Bronchial epithelial cell (primary cell): ENCODE measurements at regions not wholly inside any gene's neighbourhood (a gene's known extent, or its start where the extent isn't known, plus 50 kb on each side); places are given as distances from the start of the nearest gene placed in this dataset.

Experiments used
- DNase-seq: peaks from one replicate; pipeline ENCODE4 v3.0.0-alpha.2; 2010; ENCODE audit warnings: low read depth
- FAIRE-seq: peaks from 2 replicates; lab custom pipeline; 2011; peaks lifted over from hg19 to GRCh38; lab: Jason Lieb, UNC
- H3K27me3 ChIP-seq: 2 replicates; pipeline ENCODE4 v1.5.1; 2011; ENCODE audit warnings: low read length; ENCODE audit not compliant: control insufficient read depth, insufficient read depth
- H3K36me3 ChIP-seq: 2 replicates; pipeline ENCODE4 v1.5.1; 2011; ENCODE audit warnings: low read length; ENCODE audit not compliant: control insufficient read depth, insufficient read depth
- H3K4me3 ChIP-seq: 2 replicates; pipeline ENCODE4 v1.5.1; 2011; ENCODE audit warnings: mild to moderate bottlenecking, low read depth, low read length, control low read depth
- CTCF ChIP-seq: IDR thresholded peaks from 2 replicates; pipeline ENCODE4 v1.5.1; 2011; ENCODE audit warnings: mild to moderate bottlenecking, moderate library complexity, low read length, control low read depth, inconsistent platforms; ENCODE audit not compliant: insufficient read depth, severe bottlenecking

- H3K36me3 ChIP-seq: no peaks in the 10 kb centered on the region
- no peaks in the 10 kb centered on the region for H3K27me3 ChIP-seq
- H3K4me3 ChIP-seq: no peak overlapping the region
- no peak for DNase-seq
- TF ChIP-seq CTCF: no peak
- FAIRE-seq: no peak
Measured at GRCh38 chr13:55792544-55793193, 1348.0 kb upstream of the PRR20A start.

DNA sequence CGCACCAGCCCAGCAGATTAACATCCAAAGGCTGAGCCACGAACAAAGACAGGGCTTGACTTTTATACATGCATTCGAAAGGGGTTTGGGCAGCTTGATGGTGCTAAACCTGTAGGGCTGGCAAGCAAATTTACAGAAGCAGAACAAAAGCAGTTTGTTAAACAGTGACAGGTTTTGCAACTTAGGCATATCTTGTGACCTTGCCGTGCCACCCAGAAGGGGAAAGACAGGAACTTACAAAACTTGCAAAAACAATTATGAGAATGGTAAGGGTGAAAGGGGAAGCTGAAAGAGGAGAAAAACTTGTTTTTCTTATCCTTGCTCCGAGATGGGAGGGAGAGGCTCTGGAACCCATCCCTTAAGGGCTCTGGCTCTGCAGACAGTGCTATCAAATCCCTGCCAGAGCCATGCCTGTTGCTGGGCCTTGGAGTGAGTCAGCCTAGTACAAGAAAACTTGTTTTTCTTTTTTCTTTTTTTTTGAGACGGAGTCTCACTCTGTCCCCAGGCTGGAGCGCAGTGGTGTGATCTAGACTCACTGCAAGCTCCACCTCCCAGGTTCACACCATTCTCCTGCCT, 1325.2 kb upstream of the PRR20A start:
- Histone ChIP-seq H3K4me3 (no peak overlapping the region), H3K36me3 (no peaks in the 10 kb centered on the region), H3K27me3 (no peaks in the 10 kb centered on the region)
- DNase-seq (no peak), FAIRE-seq (no peak)
- no peak for TF ChIP-seq CTCF

DNA sequence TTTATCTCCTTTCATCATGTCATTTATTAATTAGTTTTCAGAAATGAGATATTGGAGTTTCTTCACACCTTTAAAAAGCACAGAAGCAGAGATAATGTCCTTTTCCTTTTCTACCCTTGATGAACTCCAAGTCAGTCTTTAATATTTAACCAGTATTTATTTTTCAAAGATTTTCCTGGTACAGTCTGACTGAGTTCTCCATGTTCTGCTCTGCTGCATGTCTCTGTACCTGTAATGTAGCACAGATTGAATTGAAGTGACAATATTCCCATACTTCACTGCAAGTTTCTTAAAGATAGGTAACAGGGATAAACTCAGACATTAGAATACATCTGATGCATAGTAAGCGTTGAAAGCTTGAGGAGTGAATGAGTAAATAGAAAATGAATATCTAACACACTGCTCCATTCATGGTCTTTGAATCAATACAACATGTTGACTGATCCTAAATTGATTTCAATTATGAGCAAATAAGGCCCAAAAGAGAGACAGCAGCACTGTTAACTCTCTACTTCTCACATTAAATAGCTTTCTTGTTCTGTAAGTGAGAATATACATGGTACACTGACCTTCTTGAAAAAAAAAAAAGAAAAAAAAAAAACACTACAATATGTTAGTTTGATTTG, 1323.6 kb upstream of the PRR20A start:
- H3K27me3 ChIP-seq: no peaks in the 10 kb centered on the region
- no peaks in the 10 kb centered on the region for H3K36me3 ChIP-seq
- no peak for DNase-seq
- FAIRE-seq: no peak
- TF ChIP-seq CTCF: no peak
- H3K4me3 ChIP-seq: no peak overlapping the region

DNA sequence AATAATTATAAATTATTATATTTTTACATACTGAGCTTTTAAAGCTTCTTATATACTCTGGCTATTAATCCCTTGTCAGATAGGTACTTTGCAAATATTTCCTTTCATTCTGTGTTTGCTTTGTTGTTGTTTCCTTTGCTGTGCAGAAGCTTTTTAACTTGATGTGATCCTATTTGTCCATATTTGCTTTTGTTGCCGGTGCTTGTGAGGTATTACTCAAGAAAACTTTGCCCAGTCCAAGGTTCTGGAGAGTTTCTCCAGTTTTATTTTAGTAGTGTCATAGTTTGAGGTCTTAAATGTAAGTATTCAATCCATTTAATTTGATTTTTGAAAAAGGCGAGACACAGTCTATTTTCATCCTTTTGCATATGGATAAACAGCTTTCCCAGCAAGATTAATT, 1319.9 kb upstream of the PRR20A start:
- Histone ChIP-seq H3K36me3 (no peaks in the 10 kb centered on the region), H3K27me3 (no peaks in the 10 kb centered on the region), H3K4me3 (no peak overlapping the region)
- DNase-seq (no peak), FAIRE-seq (no peak)
- TF ChIP-seq CTCF: no peak

- no peak for FAIRE-seq
- TF ChIP-seq CTCF: no peak
Measured at GRCh38 chr13:55869648-55870047, 1271.1 kb upstream of the PRR20A start.

More at GRCh38 chr13:55869648-55870047, 1271.1 kb upstream of the PRR20A start:
- Histone ChIP-seq H3K36me3 (no peaks in the 10 kb centered on the region), H3K4me3 (no peak overlapping the region), H3K27me3 (no peaks in the 10 kb centered on the region)
- no peak for DNase-seq
